Ascending aorta (tissue), 2 donors: ENCODE measurements at regions not wholly inside any gene's neighbourhood (a gene's known extent, or its start where the extent isn't known, plus 50 kb on each side); places are given as distances from the start of the nearest gene placed in this dataset.

Experiments
- DNase-seq, 2 donors: peaks; one replicate each; pipeline ENCODE4 v3.0.0-alpha.2; 2019; ENCODE audit warnings: low spot score in 2 of 2
- H3K27ac ChIP-seq, 2 donors: fragments of 200-600 bp; sonication (generic); one replicate each; pipeline ENCODE4 v1.5.1; 2016 to 2017; ENCODE audit warnings: mild to moderate bottlenecking in 1 of 2
- H3K27me3 ChIP-seq: fragments of 200-600 bp; sonication (generic); one replicate; pipeline ENCODE4 v1.5.1; 2017
- H3K36me3 ChIP-seq, 2 donors: fragments of 200-600 bp; sonication (generic); one replicate each; pipeline ENCODE4 v1.5.1; 2016
- H3K4me1 ChIP-seq, 2 donors: fragments of 200-600 bp; sonication (generic); one replicate each; pipeline ENCODE4 v1.5.1; 2016 to 2017; ENCODE audit warnings: mild to moderate bottlenecking in 1 of 2
- H3K4me3 ChIP-seq, 2 donors: fragments of 200-600 bp; sonication (generic); one replicate each; pipeline ENCODE4 v1.5.1; 2016 to 2017; ENCODE audit warnings: mild to moderate bottlenecking in 1 of 2
- H3K9me3 ChIP-seq, 2 donors: fragments of 200-600 bp; sonication (generic); one replicate each; pipeline ENCODE4 v1.5.1; 2016
- CTCF ChIP-seq, 3 experiments: fragments of 200-600 bp in 2 of 3; fragments of 450-650 bp in 1 of 3; sonication (generic) in 2 of 3; IDR thresholded peaks; one replicate each; pipeline ENCODE4 v1.5.1; 2016 to 2019; ENCODE audit warnings: antibody characterized with exemption in 3 of 3, mild to moderate bottlenecking in 1 of 3, moderate library complexity in 1 of 3
- intact Hi-C: fragments of 100-400 bp; cut with DNase I; formaldehyde crosslinking; loops from one replicate; pipeline ENCODE4 v1.15.1; 2023

GRCh38 chrX:39936886-39937770 is 160.6 kb downstream of the BCOR start:
- Histone ChIP-seq H3K9me3 (no peaks in the 10 kb centered on the region), H3K27ac (no peak overlapping the region), H3K4me3 (no peak overlapping the region), H3K27me3 (no peaks in the 10 kb centered on the region), H3K36me3 (no peaks in the 10 kb centered on the region), H3K4me1 (no peaks in the 10 kb centered on the region)
- no peak for DNase-seq
- intact Hi-C loops: no loop called here
- TF ChIP-seq CTCF (IDR thresholded peaks at IDR 0.05): no peak

GRCh38 chrX:39938466-39938865 is 159.3 kb downstream of the BCOR start:
- intact Hi-C loops: no loop called here
- no peaks in the 10 kb centered on the region for H3K4me1 ChIP-seq
- no peak overlapping the region for H3K4me3 ChIP-seq
- TF ChIP-seq CTCF (IDR thresholded peaks at IDR 0.05): no peak
- no peaks in the 10 kb centered on the region for H3K27me3 ChIP-seq
- H3K9me3 ChIP-seq: peaks cover 0 to 5% of the 10 kb centered on the region in 2 donors
- no peak overlapping the region for H3K27ac ChIP-seq
- H3K36me3 ChIP-seq: no peaks in the 10 kb centered on the region
- DNase-seq: no peak

- H3K4me1 ChIP-seq: no peaks in the 10 kb centered on the region
- intact Hi-C loops: no loop called here
- H3K27ac ChIP-seq: no peak overlapping the region
These were observed 158.1 kb downstream of the BCOR start for GRCh38 chrX:39939678-39940077.

GRCh38 chrX:39941332-39941920 is 156.3 kb downstream of the BCOR start:
- no peaks in the 10 kb centered on the region for H3K4me1 ChIP-seq
- H3K4me3 ChIP-seq: no peak overlapping the region
- no peaks in the 10 kb centered on the region for H3K27me3 ChIP-seq
- H3K9me3 ChIP-seq: peaks cover 0 to 6% of the 10 kb centered on the region in 2 donors
- intact Hi-C loops: no loop called here
- no peaks in the 10 kb centered on the region for H3K36me3 ChIP-seq
- DNase-seq: no peak
- H3K27ac ChIP-seq: no peak overlapping the region
- TF ChIP-seq CTCF (IDR thresholded peaks at IDR 0.05): no peak

More at GRCh38 chrX:39939678-39940077, 158.1 kb downstream of the BCOR start:
- no peak for DNase-seq
- H3K9me3 ChIP-seq: peaks cover 0 to 6% of the 10 kb centered on the region in 2 donors
- TF ChIP-seq CTCF (IDR thresholded peaks at IDR 0.05): no peak
- H3K36me3 ChIP-seq: no peaks in the 10 kb centered on the region
- H3K27me3 ChIP-seq: no peaks in the 10 kb centered on the region
- H3K4me3 ChIP-seq: no peak overlapping the region

GRCh38 chrX:39944416-39944815 is 153.3 kb downstream of the BCOR start:
- peaks cover 0 to 6% of the 10 kb centered on the region in 2 donors for H3K9me3 ChIP-seq
- H3K4me3 ChIP-seq: no peak overlapping the region
- H3K4me1 ChIP-seq: no peaks in the 10 kb centered on the region
- intact Hi-C loops: no loop called here
- no peaks in the 10 kb centered on the region for H3K27me3 ChIP-seq
- DNase-seq: no peak
- H3K27ac ChIP-seq: no peak overlapping the region
- H3K36me3 ChIP-seq: no peaks in the 10 kb centered on the region
- TF ChIP-seq CTCF (IDR thresholded peaks at IDR 0.05): no peak
